NCI-H1105 (cell line): ENCODE measurements at regions not wholly inside any gene's neighbourhood (a gene's known extent, or its start where the extent isn't known, plus 50 kb on each side); places are given as distances from the start of the nearest gene placed in this dataset.
"Not testable (repeated sequence)": the region's sequence is repeated elsewhere in the genome, so short reads cannot be mapped to it uniquely, and the experiment has no call there.

Experiments used
- DNase-seq: peaks from one replicate; lab custom pipeline; 2025; lab: John Stamatoyannopoulos, UW

GRCh38 chr19:28540385-28540784 is 672.6 kb downstream of the UQCRFS1 start:
- not testable (repeated sequence) for DNase-seq

GRCh38 chr19:28539759-28540158 is 673.2 kb downstream of the UQCRFS1 start:
- DNase-seq: no peak

GRCh38 chr19:28538579-28538978 is 674.4 kb downstream of the UQCRFS1 start:
- DNase-seq: not testable (repeated sequence)

- DNase-seq: no peak
Measured at GRCh38 chr19:28537896-28538295, 675.1 kb downstream of the UQCRFS1 start.

GRCh38 chr19:28537079-28537478 is 675.9 kb downstream of the UQCRFS1 start:
- no peak for DNase-seq

- no peak for DNase-seq
Measured at GRCh38 chr19:28535352-28535775, 677.6 kb downstream of the UQCRFS1 start.

- DNase-seq: no peak
Measured at GRCh38 chr19:28534766-28535351, 678.1 kb downstream of the UQCRFS1 start.

GRCh38 chr19:28532765-28533341 is 680.1 kb downstream of the UQCRFS1 start:
- no peak for DNase-seq

GRCh38 chr19:28531979-28532378 is 681.0 kb downstream of the UQCRFS1 start:
- DNase-seq: no peak

- DNase-seq: no peak
Measured at GRCh38 chr19:28530406-28531035, 682.4 kb downstream of the UQCRFS1 start.

- no peak for DNase-seq
Measured at GRCh38 chr19:28526038-28526437, 686.9 kb downstream of the UQCRFS1 start.

GRCh38 chr19:28523619-28524018 is 689.3 kb downstream of the UQCRFS1 start:
- DNase-seq: peak; percentile 28

- no peak for DNase-seq
Measured at GRCh38 chr19:28522545-28522922, 690.4 kb downstream of the UQCRFS1 start.

- no peak for DNase-seq
Measured at GRCh38 chr19:28521614-28522544, 691.1 kb downstream of the UQCRFS1 start.

- DNase-seq: no peak
Measured at GRCh38 chr19:28520998-28521568, 691.9 kb downstream of the UQCRFS1 start.

- peak; percentile 95 for DNase-seq
Measured at GRCh38 chr19:28519952-28520861, 692.7 kb downstream of the UQCRFS1 start.

- no peak for DNase-seq
Measured at GRCh38 chr19:28519218-28519779, 693.7 kb downstream of the UQCRFS1 start.

- DNase-seq: no peak
Measured at GRCh38 chr19:28516415-28516872, 696.5 kb downstream of the UQCRFS1 start.

- DNase-seq: no peak
Measured at GRCh38 chr19:28514166-28514565, 698.8 kb downstream of the UQCRFS1 start.

- DNase-seq: no peak
Measured at GRCh38 chr19:28511655-28512054, 701.3 kb downstream of the UQCRFS1 start.
